ENCODE measurements at regions not wholly inside any gene's neighbourhood (a gene's known extent, or its start where the extent isn't known, plus 50 kb on each side); places are given as distances from the start of the nearest gene placed in this dataset.

DNA sequence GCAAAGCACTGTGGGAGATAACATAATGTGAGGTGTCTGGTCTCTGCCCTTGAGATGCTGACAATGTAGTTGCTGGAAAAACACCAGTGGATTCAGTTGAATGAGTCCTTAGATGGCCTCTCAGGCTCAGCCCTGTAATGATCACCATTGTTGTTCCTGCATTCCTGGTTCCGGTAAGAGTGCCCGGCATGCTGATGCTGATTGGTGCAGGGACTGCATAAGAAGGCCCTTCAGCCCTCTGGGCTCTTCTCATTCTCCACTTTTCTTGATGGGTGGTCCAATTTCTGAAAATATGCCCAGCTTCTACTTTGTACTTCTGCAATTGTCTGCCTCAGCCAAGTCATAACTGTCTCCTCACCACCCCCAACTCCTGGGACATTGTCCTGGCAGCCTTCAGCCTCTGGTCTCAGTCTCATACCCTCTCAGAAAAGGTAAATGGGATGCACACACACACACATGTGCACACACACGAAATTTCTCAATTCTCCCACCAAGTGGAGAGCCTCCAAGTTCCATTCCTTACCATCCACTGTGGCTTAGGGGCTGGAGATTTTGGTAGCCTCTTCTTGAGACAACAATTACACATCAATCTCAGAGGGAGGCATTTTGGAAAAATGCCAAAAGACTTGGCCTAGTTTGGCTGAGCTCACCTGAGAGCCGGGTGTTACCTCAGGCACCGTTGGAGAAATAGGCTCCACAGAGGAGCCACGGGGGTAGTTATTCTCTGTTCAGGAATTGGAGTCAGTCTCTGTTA lies 314.9 kb downstream of the RPS24 start:
- DNase-seq = no peak

DNA sequence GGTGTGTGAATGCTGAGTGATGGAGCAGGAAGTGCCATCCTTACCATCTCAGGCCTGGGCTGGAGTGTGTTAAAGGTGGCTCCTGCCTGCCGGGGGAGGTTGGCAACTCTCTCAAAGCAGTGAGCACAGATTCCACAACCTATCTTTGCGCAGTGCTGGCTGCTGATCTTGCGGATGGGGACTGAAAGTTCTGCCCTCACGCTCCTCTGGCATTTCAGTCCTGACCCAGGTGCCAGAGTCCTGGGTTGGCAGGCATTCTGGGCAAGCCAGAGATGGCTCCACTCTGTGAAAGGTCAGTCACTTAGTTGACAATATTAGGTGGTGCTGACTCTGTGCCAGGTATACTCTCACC lies 315.5 kb downstream of the RPS24 start:
- DNase-seq = no peak

DNA sequence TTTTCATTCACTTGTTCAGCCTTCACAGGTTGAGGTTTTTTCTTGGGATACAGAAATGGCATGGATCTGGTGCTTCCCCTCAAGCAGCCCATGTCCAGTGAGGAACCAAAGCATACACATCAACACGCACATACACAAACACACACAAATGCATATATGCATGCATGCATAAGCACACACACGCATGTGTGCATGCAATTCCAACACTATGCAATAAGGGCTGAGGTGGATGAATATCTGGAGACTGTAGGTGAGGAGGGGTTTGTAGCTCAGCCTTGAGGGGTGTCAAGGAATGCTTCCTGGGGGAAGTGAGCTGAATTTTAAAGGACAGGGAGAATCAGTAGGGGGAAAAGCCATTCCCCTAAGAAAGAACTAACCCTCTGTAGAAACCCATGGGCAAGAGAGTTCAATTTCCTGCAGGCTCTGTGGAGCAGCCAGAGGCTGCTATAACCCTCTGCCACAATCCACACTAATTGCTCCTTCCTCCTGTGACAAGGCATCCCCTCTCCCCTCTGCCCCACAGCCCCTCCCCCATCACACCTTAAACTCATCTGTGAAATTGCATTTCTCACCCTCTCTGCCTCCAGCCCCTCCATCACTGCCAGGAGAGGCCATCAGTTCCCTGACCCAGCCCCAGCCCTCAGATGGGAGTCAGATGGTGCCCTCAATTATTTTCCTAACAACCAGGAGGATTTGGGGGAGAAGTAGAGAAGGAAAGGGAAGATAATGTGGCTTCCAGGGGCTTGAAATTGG lies 316.4 kb downstream of the RPS24 start:
- no peak for DNase-seq

DNA sequence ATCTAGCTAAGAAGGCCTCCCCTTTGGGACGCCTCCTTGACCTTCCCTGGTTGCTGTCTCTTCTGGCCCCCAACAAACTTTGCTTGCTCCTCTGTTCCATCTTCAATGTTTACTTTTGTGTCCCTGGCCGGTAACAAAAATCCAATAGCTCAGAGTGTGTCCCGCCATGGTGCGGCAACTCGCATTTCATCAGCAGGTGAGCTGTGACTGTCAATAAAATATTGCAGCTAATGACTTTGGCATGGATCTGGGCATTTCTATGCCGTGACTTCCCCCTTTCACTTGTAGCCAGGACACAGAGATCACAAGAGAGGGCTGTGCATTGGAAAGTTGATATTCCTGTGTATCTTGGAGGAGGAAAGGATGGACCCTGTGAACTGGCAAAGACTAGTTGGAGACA lies 317.6 kb downstream of the RPS24 start:
- DNase-seq = no peak

DNA sequence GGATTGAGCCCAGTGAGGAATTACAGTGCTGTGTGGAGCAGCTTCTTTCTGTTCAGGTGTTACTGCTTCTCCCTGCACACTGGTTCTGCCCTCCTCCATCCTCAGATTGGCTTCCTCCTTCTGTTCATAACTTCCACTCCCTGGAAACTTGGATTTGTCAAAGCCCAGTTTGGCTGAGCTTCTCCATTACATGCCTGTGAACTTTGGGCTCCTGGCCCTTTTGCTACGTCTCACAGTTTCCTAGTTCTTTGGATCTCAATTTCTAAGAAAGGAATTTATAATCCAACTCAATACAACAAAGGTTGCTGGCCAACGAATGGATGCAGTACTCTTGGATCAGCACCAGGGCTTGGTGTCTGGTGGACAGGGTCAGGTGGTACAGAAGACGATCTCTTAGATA lies 318.1 kb downstream of the RPS24 start:
- DNase-seq = no peak

DNA sequence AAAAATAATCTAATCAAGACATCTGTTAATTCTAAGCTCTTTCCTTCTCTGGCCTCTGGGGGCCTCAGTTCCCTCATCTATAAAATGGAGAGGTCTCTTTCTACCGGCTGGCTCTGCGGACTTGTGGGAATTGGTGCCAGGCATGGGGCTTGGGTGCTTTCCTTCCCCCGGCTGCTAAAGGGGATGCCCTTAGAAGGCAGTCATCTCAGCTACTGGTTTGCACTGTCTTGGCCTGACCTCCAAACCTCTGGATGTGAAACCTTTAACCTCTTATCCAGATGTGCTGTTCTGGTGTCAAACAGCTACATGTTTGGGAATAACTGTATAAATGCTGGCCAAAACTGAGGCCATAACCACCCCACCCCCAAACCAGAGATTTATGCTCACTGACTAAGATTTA lies 320.0 kb downstream of the RPS24 start:
- DNase-seq = no peak

DNA sequence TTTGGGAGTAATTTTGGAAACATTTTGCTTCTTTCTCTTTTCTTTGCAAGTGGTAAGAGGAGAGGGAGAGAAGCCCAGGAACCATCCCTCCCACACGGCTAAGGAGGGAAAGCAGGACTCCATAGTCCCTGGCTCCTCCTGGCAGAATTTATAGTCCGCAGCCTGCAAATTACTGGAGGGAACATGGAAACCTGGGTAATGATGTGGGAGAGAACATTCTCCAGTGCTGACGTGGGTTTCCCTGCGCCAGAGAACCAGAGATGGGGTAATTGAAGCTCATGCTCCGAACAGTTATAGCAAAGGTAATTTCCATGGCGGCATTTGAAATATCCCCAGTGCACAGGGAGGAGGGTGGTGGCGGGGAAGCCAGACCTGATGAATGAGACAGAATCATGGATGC lies 320.4 kb downstream of the RPS24 start:
- no peak for DNase-seq

DNA sequence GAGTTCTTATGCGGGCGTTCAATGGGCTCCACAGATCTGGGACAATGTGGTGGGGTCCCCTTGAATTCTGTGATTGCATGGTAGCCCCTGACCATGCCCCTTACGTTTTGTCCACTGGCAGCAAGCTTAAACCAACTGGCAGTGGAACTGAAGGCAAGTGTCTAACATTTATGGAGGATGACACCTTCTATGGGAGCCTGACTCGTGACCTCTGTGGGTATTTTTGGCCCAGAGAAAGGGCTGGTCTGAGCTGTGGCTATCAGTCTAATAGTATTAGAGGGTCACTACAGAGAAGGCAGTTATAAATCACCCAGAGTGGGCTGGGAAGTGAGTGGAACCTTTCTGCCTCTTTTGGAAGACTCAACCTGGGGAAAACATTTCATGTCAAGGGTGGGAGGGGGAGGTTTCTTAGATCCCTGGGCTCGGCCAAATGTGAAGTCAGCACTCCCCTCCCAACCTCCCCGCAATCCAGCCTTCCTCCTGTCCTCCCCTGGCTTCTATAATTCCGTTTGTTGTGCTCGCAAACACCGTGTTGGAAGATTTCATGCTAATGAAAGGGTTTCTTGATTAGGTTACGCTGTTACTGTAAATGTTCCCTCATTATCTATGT lies 322.7 kb downstream of the RPS24 start:
- DNase-seq = no peak

DNA sequence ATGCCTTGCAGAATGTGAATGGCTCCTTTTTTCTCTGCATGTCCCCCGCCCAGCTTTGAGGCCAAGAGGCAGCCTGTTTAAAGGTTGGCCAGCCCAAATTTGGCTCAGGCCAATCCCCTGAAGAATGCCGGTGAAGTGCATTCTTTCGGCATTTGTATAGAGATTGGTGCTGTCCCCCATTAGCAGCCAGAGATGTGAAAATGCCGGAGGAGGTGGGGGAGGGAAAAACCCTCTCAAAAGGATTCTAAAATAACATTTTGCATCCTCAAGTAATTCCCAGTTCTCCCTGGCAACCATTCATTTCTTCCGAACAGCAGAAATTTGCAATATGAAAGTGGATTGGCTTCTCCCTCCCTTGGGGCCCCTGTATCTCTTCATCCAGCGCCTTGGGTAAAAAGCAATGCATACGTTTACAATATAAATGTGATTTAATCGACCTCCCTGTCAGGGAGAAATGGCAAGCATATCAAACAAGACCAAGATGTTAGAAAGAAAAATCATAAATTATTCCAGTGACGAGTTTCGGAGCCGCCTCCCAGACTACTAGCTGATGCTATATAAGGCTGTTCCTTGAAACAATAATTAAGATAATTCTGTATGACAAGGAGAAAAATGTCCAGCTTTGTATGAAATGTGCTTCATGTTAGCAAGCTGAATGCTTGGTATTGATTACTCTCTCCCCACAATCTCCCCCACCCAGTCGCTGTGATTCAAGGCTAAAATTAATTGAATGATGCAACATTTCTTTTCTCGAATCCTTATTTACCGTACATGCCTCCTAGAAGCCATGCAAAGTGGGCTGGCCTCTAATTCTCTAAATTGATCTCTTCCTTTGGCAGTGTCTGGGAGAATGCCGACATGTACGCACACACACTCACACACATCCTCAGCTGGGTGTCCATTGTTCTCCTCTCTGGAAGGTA lies 323.7 kb downstream of the RPS24 start:
- no peak for DNase-seq

DNA sequence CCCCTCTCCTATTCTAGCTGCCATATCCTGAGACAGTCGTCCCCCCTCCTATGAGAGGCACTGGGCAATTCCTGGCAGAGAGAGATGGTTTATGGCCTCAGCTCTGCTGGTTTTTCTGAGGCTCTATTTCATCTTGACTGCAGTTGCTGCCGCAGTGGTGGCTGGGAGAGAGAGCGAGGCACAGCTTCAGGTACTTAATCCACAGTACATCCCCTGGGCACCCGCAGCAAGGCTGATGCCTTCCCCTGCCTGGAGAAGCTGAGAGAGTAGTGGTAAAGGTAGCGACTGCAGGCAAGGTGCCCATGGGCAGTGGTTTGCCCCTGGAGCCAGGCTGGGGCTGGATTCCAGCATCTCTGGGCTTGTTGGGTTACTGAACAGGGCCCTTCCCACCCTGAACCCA lies 324.7 kb downstream of the RPS24 start:
- no peak for DNase-seq

DNA sequence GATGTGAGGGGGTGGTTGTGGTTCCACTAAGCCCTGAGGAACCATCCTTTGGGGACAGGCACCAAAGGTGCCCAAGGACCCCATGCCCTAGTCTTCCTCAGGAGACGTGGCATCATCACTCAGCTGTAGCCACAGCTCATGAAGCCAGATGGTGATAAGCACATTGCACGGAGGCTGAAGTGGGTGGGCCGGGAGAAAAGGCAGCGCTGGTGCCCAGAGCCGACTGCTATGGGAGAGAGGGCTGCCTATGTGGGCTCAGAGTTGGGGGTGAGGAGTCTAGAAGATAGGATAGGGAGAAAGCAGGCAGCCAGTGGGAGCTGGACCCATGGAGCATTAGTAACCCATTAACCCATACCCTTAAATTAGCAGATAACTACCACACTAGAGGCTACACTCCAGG lies 325.3 kb downstream of the RPS24 start:
- no peak for DNase-seq

DNA sequence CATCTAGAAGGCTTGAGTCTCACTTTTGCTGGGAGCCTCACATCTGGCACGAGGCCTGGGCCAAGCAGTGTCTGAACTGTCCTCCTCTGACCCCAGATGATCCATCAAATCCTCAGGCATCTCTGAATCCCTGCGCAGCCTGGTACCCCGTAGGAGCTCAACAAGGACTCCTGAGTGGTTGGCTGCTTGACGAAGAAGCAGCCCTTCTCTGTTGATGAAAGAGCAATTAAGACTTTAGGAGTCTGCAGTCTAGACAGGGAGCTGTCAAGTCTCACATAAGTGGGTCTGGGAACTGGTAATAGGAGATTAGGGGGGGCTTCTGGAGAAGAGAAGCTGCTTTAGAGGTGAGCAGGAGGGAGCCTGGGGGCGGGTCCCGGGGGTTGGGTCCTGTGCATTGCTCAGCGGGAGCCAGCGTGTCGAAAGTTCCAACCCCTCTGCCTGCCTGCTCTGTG lies 326.0 kb downstream of the RPS24 start:
- DNase-seq = no peak

DNA sequence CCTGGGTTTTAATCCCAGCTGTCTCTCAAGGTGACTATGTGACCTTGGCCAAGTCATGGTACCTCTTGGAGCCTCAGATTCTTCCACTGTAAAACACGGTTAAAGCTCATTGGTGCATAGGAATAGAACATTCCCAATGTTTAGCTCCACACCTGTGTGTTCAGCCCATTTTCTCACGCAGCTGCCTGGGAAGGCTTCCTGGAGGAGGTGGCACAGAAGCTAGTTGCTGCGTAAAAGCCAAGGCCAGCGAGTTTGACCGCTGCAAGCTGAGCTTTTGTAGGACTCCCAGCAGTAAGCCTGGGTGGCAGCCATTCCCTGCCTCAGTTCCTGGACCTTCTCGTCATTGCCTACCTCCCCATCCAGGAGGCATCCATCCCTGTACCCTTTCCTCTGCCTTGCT lies 326.6 kb downstream of the RPS24 start:
- no peak for DNase-seq

DNA sequence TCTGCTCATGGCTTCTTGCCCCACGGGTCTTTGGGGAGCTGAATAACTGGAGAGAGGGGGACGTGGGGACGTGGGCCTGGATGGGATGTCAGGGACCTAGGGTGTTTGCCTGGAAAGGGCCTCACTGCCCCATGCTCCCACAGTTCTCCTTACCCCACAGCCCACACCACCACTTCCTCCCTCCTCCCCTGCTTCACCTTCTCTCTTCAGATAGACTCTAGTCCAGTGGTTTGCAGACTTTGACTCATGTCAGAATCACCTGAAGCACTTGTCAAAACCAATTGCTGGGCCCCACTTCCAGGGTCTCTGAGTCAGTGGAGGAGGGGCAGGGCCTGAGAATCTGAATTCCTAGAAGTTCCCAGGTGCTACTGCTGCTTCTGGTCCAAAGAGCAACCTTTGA lies 327.4 kb downstream of the RPS24 start:
- no peak for DNase-seq

DNA sequence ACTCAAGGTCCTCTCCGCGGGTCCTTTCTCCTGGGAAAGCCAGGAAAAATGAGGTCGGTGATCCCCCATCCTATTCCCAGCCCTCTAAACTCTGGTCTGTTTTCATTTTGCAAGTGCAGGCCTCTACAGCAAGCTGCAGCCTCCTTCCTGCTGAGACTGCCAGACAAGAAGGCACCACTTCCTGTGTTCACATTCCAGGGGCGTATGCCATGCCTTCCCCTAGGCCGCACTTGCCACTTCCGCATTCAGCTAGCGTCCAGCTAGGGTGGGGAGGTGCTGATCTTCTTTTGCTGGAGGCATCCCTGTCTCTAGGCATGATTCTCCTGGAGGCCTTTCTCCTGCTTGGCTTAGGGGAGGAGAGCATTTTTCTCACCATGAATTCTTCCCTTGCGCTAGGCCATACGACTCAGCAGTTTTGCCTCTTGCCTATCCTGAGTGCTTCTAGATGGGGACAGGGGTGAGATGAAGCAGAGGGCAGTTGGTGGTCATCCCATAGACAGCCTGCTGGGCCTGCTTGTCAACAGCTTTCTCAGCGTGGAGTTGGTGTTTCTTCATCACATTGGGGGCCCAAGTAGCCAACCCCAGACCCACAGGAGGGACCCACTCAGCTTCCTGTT lies 328.9 kb downstream of the RPS24 start:
- no peak for DNase-seq

DNA sequence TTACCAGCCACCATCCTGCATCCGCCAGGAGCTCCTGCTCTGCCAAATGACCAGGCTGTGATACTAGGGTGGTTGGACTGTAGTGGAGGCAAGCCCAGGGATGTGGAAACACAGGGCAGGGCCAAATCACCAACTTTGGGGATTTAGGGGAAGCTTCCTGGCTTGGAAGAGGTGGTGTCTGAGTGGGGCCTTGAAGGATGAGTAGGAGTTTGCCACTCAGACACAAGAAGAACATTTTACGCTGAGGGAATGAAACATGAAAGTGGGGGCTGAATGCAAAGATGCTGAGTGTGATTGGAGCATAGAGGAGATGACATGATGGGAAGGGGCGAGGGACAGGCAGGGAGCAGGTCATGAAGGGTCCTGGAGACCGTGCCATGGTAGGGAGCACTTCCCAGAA lies 329.5 kb downstream of the RPS24 start:
- no peak for DNase-seq

DNA sequence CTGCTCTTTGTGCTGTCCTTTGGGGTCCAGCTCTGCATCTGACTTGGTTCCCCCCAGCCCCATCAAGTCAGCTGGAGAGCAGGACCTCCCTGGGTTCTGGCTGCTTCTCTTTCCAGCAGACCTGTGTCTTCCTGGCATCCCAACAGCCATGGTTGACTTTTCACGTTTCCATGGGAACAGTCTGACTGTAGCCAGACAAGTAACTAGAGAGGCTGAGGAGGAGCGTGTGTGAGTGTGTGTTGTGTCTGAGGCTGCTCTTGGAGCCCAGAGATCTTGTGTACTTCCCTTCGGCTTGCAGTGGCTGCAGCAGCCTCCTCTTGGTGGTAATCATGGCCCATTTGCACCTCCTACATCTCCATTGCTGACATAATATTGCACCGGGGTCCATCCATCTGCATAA lies 332.0 kb downstream of the RPS24 start:
- DNase-seq = no peak

DNA sequence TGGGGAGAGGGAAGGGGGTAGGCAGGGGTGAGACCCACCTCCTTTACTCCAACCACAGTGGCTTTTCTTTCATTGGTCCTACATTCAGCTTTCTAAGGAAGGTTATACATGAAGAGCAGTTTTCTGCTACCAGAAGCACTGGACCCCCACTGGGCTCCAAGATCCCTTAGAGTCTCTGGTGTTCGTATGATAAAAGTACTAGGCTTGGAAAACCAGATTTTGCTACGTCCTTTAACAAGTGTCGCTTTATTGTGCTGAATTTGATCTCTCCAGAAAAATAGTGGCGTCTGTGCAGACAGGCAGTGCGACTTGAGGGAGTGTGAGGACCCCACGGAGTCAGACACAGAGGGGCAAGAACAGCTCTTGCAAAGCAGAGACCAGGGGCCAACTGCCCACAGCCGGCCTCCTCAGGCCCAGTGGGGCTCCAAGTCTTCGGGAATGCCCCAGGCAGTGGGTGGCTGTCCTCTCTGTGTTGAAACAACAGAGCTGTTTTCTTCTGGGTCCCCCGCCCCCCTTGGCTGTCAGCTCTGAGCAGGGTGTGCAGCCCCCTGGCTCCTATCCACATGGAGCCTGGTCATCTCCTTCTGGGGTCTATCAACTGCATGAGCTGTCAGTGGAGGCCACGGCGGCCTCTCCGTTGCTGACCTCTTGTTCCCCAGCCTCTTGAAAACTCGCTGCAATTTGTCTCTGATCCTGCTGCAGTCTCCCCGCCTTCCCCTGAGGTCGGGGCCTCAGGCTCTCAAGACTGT lies 333.2 kb downstream of the RPS24 start:
- no peak for DNase-seq

DNA sequence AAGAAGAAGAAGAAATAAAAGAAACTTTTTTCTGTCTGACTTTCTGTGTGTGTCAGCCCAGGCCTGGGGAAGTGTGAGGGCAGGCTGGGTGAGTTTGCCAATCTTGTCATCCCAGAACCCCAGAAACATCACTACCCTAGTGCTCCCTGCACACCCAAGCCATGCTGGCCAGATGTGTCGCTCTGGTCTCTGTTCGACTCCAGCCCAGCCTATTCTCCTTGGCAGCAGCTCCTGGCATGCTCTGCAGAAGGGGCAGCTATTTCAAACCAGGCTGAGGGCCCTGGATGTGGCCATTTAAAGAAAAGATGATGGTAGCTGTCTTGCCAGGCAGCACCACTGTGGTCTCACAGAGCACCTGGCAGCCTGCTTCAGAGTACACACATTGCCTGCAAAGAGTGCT lies 334.1 kb downstream of the RPS24 start:
- DNase-seq = no peak

DNA sequence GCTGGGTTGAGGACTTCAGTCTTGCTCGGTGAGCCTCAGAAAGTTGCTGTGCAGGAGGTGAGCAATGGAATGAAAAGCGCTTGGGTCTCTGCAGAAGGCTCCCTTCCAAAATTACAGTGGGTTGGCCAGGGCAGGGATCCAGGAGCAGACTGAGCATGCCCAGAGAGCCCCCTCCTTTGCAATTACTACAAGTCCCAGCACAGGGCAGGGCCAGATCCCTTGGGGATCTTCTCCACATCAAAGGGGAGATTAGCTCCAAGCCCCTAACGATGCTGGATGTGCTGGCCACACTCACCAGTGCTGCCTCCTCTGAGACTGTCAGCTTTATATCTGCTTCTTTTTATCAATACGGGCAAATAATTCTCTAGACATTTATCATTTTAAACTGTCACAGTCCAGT lies 337.5 kb downstream of the RPS24 start:
- no peak for DNase-seq

DNA sequence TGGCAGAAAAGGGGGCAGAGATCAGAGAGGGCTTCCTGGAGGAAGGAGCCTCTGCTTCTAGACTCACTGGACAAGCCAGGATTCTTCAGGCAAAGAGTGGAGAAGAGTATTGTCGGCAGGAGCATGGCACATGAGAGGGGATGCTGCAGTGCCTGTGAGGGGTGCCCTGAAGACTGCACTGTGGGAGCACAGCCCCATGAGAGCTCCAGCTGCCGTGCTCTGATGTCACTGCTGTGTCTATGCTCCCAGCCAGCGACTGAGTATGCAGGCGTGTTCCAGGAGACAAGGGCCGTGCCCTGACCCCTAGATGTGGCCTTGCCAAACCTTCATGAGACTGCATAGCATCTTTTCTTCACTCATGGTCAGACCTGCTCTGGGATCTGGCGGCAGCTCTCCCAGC lies 339.1 kb downstream of the RPS24 start:
- DNase-seq = no peak

Data from NCI-H187 (cell line).